Fibroblast of pulmonary artery (primary cell): ENCODE measurements at regions not wholly inside any gene's neighbourhood (a gene's known extent, or its start where the extent isn't known, plus 50 kb on each side); places are given as distances from the start of the nearest gene placed in this dataset.

Experiments
- DNase-seq: peaks from one replicate; pipeline ENCODE4 v3.0.0-alpha.2; 2010; ENCODE audit warnings: low read depth
- H3K4me3 ChIP-seq: replicated peaks from 2 replicates; pipeline ENCODE4 v1.5.1; 2011; ENCODE audit warnings: low read depth, mild to moderate bottlenecking, control low read depth, low read length, moderate library complexity
- CTCF ChIP-seq: IDR thresholded peaks from 2 replicates; pipeline ENCODE4 v1.5.1; 2011; ENCODE audit warnings: mild to moderate bottlenecking, control low read depth, low read length, inconsistent platforms; ENCODE audit errors: missing control alignments

GRCh38 chr14:34043627-34044372, 92.9 kb upstream of the EGLN3 start:
- no peak for DNase-seq
- H3K4me3 ChIP-seq, result no peak overlapping the region
- TF ChIP-seq CTCF, result no peak

GRCh38 chr14:34041220-34041619, 90.3 kb upstream of the EGLN3 start:
- no peak overlapping the region for H3K4me3 ChIP-seq
- TF ChIP-seq CTCF, result no peak
- DNase-seq, result no peak

GRCh38 chr14:34040766-34041165, 89.9 kb upstream of the EGLN3 start:
- TF ChIP-seq CTCF, result no peak
- H3K4me3 ChIP-seq, result no peak overlapping the region
- DNase-seq, result no peak

- H3K4me3 ChIP-seq, result no peak overlapping the region
- no peak for TF ChIP-seq CTCF
- DNase-seq, result no peak
Observed at GRCh38 chr14:34039428-34040047, 88.7 kb upstream of the EGLN3 start.

- no peak overlapping the region for H3K4me3 ChIP-seq
- DNase-seq, result no peak
- TF ChIP-seq CTCF, result no peak
Observed at GRCh38 chr14:34038358-34039057, 87.6 kb upstream of the EGLN3 start.

- no peak for TF ChIP-seq CTCF
- no peak overlapping the region for H3K4me3 ChIP-seq
- DNase-seq, result peak; percentile 65
Observed at GRCh38 chr14:34036319-34036766, 85.5 kb upstream of the EGLN3 start.
